Sciatic nerve (tissue), 1 donor: ENCODE measurements at regions not wholly inside any gene's neighbourhood (a gene's known extent, or its start where the extent isn't known, plus 50 kb on each side); places are given as distances from the start of the nearest gene placed in this dataset. TPM values are rescaled to one million over a fixed set of nuclear protein-coding genes. Genes with fewer than 3 reads are reported as not detected.

Experiments
- microRNA-seq: library from miRNA; unstranded; fragments of <30 nt; microRNA quantifications from one replicate; pipeline ENCODE4 v1.2.0, GENCODE V29; 2020
- donor health status: DM: no; HTN: no; CAD: no.

Small RNAs in the stretch of these regions (microRNA-seq; reads per million reads assigned to microRNA genes)
- gene MIR4433A (not detected), gene MIR4433B (not detected)
